GM21447 (cell line): ENCODE measurements at regions not wholly inside any gene's neighbourhood (a gene's known extent, or its start where the extent isn't known, plus 50 kb on each side); places are given as distances from the start of the nearest gene placed in this dataset.

ENCODE experiments used
- ATAC-seq: cut with Tn5 transposase; IDR thresholded peaks from one replicate; pipeline ENCODE4 v1.9.1; 2021; ENCODE audit not compliant: unreplicated experiment

DNA sequence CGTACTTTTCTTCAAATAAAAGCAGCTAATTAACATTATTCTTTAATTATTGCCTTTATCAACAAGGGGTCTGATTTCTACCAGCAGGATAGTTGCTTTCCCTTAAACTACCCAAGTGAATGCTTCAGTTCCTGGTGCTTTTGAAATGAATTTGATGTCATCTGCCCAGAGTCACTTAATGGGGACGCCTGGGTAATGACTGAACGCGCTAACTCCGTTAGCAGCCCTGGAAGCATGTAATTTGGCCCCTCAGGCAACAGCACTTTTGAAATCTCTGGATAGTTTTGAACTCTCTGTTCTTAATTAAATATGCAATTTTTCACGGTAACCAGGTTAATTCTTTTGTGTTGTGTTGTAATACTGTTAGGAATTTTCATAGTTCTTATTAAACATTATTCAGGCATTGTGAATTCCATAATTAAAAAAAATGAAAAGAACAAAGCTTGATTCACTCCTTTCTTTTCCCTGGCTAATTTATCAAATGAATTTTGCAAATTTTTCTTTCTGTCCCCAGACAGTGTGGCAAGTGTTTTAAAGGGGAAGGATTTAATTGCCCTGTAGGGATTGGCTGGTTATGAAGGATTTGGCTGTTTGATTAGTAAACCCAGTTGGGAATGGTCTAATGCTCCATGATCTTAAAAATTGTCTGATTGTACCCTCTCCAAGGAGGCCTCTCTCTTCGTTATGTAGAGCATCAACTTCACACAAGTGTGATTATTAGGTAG is 137.5 kb upstream of the MYL2 start:
- no peak for ATAC-seq

DNA sequence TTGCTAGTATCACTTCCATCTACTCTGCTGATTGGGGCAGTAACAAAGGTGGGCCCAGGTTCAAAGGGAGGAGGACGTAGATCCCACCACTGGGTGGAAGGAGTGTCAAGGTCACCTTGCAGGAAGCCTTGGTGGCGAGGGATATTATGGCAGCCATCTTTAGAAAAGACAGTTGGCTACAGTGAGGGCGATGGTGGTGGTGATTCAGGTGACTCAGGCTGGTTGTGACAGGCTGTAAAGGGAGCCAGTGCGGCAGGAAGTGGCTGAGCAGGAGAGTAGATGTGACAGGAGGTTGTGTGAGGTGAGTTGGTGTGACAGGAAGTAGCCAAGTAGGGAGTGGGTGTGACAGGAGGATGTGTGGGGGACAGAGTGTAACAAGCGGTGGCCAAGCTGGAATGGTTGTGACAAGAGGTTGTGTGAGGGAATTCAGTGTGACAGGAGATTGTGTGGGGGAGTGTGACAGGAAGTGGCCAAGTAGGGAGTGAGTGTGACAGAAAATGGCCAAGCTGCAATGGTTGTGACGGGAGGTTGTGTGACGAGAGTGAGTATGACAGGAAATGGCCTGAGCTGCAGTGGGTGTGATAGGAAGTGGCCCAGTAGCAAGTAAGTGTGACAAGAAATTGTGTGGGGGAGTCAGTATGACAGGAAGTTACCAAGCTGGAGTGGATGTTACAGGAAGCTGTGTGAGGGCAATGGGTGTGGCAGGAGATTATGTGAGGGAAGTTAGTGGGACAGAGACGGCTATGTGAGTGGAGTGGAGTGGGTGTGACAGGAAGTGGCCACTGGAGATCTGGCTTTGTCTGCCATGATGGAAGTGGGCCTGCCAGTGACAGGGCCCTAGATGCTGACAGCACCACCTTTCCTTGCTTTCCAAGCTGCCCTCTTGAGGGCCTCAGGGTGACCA is 136.5 kb upstream of the MYL2 start:
- ATAC-seq, result peak; percentile 76

DNA sequence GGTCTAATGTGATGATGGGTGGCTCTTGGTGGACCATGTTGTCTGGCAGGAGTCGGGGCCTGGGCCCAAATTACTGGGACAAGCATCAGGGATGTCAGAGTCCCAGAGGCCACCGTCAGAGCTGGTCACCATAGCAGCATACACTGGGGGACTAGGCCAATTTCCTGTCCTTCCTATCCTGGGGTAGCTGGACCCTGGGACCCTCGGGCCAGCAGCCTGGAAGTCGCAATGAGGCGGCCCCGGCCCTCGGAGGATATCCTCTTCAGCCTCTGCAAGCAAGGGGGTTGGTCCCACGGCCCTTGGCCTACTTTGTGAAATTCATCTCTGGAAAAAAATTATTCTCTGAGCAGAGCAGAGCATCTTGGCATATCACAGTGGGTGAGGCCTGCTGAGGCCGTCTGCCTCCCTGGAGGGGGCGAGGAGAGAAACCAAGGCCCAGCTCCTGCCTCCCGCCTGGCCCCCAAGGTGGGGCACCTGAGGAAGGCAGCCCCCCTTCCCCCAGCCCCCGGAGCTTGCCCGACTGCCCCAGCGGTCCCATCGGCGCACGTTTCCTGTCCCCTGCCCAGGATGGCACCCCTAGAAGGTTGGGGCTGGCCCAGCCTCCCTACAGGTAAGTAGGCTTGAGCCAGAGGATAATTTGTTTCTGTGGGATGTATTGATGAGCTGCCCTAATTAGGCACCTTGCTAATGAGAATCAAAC is 135.0 kb upstream of the MYL2 start:
- ATAC-seq, result no peak

DNA sequence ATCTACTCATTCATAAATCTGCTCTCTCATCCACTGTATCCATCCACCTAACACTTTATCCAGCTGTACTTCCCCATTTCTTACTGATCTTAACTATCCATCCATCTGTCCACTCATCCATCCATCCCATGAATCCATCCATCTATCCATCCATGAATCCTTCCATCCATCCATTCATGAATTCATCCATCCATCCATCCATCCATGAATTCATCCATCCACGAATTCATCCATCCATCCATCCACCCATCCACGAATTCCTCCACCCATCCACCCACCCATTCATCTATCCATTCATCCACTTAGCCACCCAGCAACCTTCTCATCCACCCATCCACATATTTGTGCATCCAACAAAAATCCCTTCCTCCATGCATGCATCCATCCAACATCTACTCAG is 128.6 kb upstream of the MYL2 start:
- no peak for ATAC-seq

DNA sequence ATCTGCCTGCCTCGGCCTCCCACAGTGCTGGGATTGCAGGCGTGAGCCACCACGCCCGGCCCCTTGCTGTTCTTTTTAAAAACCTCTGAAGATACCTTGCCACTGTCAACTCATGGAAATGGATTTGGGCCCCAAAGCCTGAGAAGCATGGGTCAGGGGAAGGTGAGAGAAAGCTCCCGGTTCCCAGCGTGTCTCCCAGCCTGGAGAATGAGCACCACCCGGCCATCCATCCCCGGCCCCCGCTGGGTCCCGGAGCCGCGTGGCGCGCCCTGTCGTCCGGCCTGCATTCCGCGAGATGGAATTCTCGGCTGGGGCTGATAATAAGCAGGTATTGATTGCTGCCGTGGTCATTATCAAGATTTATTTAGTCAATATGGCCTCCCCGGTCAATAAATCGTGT is 126.5 kb upstream of the MYL2 start:
- no peak for ATAC-seq

DNA sequence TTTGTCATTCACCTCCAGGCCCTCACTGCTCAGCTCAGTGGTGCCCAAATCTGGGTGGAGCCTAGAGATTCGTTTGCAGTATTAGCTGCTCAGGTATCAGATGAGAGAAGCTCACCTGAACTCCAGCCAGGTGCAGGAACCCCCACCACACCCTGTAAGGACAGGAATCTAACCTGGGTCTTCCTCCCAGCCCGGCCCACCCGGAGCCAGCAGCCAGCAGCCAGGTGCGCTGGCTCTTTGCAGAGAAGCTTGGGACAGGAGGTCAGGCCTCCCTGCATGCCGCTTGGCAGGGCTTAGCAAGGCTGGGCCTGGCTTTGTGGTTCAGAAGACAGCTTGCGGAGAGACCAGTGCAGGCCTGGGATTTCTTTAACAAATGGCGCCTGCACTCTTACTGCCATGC is 125.6 kb upstream of the MYL2 start:
- ATAC-seq, result no peak

DNA sequence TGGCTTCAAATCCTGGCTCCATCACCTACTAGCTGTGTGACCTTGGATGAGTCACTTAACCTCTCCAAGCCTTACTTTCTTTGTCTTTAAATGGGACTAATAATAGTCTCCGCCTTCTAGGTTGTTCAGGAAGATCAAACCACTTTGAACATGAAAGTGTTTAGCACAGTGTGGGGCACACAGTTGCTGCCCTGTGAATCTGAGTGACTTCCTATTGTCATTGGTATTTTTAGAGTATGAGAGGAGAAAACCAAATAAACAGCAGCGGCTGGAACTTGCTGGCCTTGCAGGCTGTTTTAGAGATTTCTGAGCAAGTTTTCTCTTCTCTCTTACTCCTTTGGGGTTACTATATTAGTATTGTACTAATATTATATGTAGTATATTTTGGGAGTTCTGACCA is 120.7 kb upstream of the MYL2 start:
- ATAC-seq, result no peak

GRCh38 chr12:111040690-111041089 is 120.3 kb upstream of the MYL2 start:
- ATAC-seq, result no peak

DNA sequence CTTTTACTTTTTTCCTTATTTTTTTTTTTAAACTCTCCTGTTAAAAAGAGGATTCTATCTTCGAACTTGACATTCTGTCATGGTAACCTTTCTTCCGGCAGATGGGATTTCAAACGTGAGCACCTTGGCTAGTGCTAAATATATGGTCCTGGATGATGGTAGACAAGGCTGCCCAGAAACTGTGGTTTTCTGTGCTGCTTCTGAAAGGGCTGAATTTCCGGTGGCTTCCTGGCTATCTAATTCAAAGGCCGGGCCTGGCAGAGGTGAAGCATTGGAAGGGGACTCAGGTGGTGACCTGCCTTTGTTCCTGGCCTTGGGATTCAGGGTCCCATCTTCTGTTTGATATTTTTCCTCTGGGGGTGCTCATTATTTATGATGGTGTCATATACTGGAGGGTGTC is 118.6 kb upstream of the MYL2 start:
- no peak for ATAC-seq

GRCh38 chr12:111038077-111038476 is 117.7 kb upstream of the MYL2 start:
- no peak for ATAC-seq

GRCh38 chr12:111037047-111037446 is 116.7 kb upstream of the MYL2 start:
- no peak for ATAC-seq

DNA sequence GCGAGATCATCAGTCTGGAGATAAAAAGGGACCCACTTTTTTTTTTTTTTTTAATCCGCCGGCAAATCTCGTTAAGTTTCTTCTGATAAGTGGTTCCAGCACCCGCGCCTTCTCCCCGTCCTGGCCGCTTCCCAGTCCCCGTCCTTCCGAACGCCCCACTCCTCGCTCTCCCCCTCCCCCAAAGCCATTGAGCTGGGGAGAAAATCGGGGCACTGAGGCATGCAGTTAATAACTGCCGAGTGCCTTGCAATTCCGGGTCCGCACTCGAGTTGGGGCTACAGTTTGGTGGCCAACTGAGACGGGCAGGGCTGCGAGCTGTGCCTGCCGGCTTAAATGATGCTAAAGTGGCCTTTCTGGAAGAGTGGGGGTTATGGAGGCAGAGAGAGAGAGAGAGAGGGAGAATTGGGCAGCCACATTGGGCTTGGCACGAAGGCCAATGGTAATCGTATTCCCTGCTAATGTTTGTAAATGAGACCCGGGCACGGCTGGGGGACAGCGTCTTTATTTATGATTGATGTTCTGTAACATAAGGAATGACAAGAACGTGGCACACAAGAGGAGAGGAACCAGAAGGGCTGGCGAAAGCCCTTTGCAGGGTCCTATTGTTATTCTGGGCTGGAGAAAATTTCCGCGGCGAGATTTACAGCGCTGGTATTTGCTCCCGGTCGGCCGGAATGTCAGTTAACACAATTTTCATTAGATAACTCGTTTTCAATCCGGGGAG is 115.4 kb upstream of the MYL2 start:
- no peak for ATAC-seq

DNA sequence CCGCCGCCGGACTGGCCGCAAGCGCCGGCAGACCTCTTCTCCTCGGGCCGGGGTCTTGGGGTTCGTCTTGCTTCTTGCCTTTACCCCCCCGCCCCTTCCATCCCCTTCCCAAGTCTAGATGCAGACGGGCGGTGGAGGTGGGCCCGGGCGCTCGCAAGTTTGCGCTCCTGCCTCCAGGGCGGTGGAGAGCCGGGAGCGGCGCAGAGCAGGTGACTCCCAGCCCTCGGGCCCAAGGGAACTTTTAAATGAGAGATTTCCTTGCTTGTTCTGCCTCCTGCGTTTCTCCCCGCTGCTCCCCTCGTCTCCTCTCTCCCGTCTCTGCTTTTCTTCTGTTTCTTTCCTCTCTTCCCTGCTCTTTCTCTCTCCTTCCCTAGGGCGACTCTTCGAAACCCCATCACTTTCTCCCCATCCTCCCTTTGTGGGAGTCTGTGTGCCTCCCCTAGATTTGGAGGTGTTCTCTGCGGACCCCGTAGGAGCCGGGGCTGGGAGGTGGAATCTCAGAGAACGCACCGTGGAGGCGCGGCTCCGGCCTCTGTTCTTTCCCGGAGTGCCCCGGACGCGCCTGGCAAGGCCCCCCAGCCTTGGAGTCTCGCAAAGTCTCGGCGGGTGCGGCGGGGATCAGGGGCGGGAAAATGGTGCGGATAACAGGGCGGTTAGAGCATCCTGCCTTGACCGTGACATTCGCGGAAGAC is 114.7 kb upstream of the MYL2 start:
- no peak for ATAC-seq

DNA sequence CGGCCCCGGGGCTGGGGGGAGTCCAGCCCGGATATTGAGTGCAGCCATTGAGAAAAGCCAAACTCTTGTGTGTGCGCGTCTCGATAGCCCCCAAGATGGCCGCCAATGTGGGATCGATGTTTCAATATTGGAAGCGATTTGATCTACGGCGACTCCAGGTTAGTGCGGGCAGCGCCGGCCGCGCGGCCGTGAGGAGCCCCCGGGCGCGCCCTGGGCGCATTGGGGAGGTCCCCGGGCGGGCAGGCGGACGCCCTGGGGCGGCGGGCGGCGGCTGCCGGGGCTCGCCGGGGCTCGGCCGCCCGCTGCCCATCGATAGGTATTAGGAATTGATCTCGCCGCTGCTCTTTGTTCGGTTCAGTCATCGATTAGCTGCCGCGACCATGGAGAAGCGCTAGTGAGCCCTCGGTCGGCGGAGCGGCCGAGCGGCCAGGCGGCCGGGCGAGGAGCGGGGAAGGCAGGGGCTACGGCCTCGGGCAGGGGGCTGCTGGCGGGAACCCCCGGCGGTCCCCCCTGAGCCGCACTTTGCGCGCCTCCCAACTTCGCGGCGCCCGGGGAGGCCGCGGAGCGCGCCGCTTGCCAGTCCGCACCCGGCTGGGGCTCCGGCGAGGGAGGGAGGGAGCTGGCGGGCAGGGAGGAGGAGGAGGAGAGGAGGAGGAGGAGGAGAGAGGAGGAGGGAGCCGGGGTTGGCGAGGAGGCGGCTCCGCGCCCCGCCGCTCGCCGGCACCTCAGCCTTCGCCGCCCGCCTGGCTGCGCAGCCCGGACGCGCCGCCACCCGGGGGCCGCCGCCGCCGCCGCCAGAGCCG is 113.9 kb upstream of the MYL2 start, which contains the start of gene CUX2:
CUX2 (plus strand) TSS at position 83 of the 803 bp plus-strand sequence.
- no peak for ATAC-seq

- no peak for ATAC-seq
These were observed 113.1 kb upstream of the MYL2 start for GRCh38 chr12:111033281-111034082.

DNA sequence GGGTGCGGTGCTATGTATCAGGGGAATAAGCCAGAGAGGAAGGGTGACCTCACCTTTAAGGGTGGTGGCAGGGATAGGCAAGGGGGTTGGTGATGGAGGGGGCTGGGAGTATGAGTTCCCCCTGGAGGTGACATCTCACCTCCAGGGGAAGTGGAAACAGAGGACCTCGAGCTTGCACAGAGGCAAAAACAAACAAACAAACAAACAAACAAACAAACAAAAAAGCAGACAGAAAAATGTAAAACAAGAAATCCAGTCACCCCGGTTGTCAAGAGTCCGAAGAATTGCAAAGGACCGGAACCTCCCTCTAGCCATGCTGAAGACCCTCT is 112.2 kb upstream of the MYL2 start:
- no peak for ATAC-seq

- ATAC-seq, result no peak
These were observed 111.7 kb upstream of the MYL2 start for GRCh38 chr12:111031916-111032590.

GRCh38 chr12:111030800-111031199 is 110.4 kb upstream of the MYL2 start:
- ATAC-seq, result no peak
